ENCODE measurements at regions not wholly inside any gene's neighbourhood (a gene's known extent, or its start where the extent isn't known, plus 50 kb on each side); places are given as distances from the start of the nearest gene placed in this dataset.
"Not testable (repeated sequence)": the region's sequence is repeated elsewhere in the genome, so short reads cannot be mapped to it uniquely, and the experiment has no call there.

DNA sequence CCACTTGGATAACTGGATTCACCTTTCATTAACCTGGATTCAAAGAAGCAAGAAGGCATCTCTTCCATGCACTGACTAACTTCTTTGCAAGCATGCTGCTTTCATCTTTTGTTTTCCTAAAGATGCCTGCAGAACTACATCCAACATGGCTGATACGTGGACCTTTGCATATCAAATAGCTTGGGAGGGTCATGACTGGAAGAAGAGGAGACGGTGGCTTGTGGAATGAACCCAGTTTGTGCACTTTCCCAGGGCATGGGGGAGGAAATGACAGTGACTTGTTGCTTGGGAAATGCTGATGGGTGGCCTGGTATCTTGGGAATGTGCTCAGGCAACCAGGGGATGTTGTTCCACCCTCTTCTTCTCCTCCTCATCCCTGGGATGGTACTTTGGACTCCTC is 133.4 kb downstream of the TRIM43 start:
- in situ Hi-C loops (cut with HindIII; ENCODE audit: low sequenced_read_pairs) = not testable (repeated sequence)

DNA sequence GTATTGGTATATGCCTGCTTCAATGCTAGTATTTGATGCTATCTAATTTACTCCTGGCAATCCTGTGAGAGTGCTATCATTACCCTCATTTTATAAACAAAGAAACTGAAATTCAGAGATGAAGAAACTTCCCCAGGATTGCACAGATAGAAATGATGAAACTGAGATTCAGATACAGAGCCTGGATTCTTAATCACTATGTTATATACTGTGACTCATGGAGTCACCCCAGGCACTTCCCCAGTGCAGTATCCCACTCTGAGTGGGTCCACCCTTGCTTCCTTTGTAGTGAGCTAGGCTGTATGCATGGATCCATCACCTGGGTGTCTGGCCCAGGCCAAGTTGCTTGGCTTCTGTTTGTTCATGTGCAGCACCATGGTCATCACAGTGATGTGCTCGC is 133.9 kb downstream of the TRIM43 start:
- in situ Hi-C loops (cut with HindIII; ENCODE audit: low sequenced_read_pairs) = not testable (repeated sequence)

DNA sequence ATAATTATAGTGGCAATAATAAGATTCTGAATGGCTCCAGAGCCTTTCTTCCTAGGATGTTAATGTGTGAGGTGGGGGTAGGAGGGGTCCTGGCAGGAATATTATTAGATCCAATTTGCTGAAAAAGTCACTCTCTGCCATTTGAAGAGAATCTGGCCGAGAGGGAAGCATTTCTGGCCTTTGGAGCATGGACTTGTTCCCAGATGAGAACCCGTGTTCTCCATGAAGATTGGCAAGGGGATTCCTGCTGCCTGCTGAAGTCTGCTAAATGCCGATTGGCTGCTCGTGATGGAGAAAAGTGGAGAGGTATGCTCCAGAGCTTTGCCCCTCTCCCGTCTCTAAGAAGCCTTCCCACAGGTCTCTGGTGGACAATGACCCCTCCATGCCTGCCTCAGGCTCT is 135.6 kb downstream of the TRIM43 start:
- in situ Hi-C loops (cut with HindIII; ENCODE audit: low sequenced_read_pairs) = not testable (repeated sequence)

DNA sequence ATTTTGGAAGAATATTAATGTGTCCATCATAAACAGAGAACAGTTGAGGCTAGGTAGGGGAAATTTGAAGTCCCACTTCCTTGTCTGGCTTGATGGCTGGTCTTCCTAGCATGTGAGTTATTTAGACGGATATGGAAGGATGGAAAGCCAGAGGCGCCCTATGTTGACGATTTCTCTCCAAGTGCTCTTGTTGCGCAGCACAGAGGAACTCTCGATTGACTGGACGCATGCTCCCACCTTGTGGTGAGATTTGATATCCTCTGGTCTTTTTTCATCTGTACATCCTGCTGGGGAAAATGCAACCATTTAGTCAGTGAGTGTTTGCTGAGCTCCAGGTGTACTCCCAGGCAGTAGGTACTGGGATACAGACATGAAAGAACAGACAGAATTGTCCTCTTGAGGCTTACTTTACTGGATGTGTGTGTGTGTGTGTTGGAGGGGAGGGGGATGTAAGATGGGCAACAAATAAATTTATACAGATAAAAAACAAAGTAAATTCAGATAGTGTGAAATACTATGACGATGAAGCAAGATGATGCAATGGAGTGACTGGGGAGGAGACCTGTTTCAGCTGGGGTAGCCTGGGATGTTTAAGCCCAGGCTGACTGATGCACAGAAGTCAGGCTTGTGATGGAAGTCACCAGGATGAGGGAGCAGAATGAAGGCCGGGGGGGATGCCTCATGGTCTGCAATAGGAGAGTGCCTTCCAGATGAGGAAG is 137.2 kb downstream of the TRIM43 start:
- in situ Hi-C loops (cut with HindIII; ENCODE audit: low sequenced_read_pairs) = no loop called here

DNA sequence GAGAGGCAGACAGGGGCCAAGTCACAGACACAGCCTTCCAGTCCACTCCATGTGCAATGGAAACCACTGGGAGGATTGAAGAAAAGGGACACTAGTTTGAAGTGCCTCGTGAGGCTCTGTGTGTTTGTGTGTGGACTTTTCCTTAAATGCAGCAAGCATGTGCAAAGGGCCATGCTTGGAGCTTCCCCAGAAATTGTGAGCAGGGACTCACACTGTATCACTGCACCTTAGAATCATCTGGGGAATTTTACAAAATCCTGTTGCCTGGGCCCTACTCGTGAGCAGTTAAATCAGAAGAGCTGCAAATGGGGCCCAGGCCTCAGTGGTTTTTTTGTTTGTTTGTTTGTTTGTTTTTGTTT is 137.8 kb downstream of the TRIM43 start:
- in situ Hi-C loops (cut with HindIII; ENCODE audit: low sequenced_read_pairs) = no loop called here

DNA sequence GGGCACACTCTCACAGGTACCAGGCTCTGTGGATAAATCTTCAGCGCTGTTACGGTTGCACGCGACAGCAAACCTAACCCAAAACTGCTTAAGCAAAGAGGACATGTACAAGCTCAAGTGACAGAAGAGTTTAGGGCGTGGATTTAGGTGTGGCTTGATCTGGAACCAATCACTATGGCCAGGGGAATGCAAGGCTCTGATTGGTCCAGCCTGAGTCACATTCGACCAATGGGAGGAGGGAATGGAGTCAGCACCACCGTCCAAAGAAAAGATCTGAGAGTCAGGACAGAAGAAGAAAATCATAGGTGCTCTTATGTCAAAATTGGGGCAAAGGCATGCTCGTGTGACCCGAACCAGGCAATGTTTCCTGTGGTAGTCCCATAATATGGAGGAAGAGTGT is 139.0 kb downstream of the TRIM43 start:
- in situ Hi-C loops (cut with HindIII; ENCODE audit: low sequenced_read_pairs) = no loop called here

DNA sequence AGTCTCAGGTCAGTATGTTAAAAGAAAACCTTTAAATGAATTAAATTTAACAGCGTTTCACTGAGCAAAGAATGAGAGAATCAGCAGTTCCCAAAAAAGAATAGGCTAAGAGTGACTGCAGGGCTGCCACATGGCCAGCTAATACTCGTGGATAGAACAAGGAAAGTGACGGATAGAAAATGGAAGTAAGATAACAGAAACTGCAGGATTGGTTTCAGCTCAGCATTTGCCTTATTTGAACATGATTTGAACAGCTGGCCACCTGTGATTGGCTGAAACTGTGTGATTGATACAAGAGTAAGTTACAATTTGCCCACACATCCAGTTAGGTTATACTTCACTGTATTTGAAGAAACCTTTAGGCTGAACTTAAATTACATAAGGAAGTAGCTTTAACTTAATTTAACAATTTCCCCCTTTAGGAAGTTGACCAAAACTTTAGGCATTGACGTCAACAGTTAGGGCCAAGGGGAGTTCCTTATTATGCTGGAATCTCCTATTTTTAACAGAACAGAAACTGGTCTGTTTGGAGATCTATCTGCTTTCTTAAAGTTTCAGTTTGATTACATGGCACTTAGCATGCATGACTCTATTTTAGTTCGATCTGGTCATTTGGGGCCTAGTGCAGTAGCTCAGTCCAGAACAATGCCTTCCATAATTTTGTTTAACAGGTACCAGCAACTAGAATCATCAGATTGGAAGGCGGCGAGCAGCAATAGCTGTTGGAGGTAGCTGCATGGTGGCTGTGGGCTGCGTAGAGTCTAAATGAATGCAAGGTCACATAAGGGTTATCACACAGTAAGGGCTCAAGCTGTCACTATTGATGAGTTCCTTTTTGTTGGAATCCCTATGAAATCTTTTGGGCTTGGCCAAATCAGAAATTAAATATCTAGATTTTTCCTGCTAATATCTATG is 143.4 kb downstream of the TRIM43 start:
- in situ Hi-C loops (cut with HindIII; ENCODE audit: low sequenced_read_pairs) = no loop called here

DNA sequence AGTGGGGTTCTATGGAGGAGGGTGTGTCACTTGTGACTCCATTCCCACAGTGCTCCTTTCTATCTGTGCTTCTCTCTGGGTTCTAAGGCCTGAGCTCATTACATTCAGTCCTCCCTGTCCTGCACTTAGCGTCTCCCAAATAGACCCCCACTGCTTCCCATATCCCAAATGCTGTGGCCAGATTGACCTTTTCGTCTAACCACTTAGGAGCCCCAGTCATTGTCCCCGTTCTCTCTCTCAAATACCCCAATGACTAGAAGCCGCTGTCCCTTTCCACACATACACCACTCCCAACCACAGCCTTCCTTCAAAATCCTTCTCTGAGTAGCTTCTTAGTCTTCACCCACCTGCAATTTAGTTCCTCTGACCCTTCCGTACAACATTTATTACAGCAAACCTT is 146.5 kb downstream of the TRIM43 start:
- in situ Hi-C loops (cut with HindIII; ENCODE audit: low sequenced_read_pairs) = no loop called here

DNA sequence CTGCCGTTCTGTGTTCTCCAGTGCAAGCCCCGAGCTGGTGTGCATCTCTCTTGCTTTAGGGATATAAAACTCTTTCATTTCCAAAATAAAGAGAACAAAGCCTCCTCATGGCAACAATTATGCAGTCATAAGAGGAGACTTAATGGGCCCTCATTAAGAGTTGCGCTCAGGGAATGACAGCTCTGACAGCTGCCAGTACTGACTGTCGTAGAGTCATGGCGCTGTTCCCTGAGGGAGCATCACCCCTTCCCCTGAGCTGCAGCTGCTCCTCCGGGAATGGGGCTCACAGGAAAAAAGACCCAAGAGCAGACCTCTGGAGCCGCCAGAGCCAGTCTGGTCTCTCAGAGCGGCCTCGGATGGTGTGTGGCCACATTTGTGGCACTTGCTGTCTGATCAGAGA is 160.3 kb downstream of the TRIM43 start:
- in situ Hi-C loops (cut with HindIII; ENCODE audit: low sequenced_read_pairs) = loop anchor here (25.0 kb wide), 1 partner anchor 310 kb away; no protein-coding TSS in a partner anchor

DNA sequence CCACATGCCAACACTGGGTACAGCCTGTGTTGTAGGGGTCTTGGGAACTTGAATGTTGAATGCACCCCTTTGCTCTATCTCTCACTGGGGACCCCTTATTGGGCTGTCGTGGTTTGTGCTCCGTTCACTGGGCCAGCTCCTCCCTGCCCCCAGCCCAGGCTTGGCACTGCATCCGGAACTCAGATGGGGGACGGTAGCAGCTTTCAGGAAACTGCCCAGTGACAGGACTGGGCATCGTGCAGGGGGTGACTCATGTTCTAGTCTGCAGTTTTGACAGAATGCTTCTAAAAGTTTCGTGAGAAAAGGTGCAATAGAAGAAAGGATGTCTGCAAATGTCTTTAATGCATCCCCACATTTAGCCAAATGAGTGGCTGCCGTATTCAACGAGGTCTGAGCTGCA is 162.0 kb downstream of the TRIM43 start:
- in situ Hi-C loops (cut with HindIII; ENCODE audit: low sequenced_read_pairs) = loop anchor here (25.0 kb wide), 1 partner anchor 308 kb away; no protein-coding TSS in a partner anchor

DNA sequence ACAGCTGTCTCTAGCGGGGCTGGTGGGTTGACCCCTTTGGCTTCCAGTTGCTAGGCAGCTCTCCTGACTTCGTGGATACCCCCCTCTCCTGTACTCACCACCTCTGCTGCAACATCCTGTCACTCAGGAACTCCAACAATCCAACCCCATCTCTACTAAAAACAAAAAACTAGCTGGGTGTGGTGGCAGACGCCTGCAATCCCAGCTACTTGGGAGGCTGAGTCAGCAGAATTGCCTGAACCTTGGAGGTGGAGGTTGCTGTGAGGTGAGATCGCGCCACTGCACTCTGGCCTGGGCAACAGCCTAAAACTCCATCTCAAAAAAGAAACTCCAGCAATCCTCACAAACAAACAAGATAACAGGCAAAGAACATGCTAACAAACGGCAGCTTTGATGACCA is 162.4 kb downstream of the TRIM43 start:
- in situ Hi-C loops (cut with HindIII; ENCODE audit: low sequenced_read_pairs) = loop anchor here (25.0 kb wide), 1 partner anchor 308 kb away; no protein-coding TSS in a partner anchor

DNA sequence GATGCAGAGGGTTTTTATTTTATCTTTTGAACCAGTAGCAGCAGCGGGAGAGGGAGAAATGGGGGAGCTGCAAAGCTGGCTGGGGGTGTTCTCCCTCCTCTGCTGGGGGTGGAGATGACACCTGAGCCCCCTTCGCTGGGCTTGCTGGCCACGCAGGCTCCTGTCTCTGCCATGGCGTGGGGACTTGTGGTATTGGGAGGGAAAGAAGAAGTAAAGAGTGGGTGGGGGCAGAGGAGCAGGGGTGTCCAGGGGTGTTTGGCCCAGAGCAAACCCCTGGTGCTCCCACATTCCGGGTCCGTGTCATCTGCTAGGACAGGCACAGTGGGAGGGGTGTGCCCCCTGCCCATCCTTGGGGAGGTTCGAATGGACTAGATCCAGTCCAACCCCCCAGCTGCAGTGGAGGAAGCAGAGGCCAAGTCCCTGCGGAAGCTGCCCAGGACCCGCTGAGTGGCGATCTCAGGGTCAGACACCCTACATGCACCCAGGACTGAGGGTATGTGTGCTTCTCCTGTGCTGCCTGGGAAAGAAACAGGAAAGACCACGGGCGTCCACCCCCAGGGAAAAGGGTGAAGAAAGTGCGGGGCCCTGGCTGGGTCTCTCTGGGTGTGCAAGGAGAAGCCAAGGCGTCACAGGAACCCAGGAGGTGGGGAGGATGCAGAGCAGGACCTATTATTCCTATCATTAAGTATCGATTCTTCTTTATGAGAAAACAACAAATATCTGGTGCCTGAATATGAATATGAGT is 163.2 kb downstream of the TRIM43 start:
- in situ Hi-C loops (cut with HindIII; ENCODE audit: low sequenced_read_pairs) = loop anchor here (25.0 kb wide), 1 partner anchor 307 kb away; no protein-coding TSS in a partner anchor

DNA sequence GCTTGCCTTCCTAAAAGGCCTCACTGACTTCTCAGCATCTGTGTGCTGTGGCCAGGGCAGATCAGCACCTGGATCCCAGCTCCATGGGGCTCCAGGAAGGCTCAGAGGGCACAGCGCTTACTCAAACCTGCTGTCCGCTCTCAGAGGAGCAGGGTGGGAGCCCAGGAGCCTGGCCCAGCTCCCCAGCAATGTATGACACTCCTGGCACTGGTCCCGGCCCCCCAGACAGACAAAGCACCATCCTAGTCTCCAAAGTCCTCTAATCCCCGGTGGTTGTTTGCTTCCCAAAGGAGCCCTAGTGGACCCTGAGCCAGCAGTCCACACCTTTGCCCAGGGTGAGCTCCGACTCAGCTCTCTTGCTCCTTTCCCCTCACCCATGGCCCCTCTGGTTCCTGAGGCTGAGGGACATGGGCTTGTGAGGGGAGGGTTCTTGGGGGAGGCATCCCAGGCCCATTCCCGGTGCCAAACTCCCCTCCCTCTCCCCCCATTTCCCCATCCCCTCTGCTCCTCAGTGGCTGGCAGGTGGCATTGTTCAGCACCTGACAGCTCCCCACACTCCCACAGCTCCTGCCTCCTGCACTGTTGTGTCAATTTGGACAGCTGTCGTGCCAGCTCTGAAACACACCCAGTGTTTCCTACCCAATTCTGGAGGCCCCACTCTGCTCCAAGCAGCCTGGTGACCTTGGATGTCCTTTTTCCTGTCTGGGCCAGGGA is 164.3 kb downstream of the TRIM43 start:
- in situ Hi-C loops (cut with HindIII; ENCODE audit: low sequenced_read_pairs) = loop anchor here (25.0 kb wide), 1 partner anchor 306 kb away; no protein-coding TSS in a partner anchor

DNA sequence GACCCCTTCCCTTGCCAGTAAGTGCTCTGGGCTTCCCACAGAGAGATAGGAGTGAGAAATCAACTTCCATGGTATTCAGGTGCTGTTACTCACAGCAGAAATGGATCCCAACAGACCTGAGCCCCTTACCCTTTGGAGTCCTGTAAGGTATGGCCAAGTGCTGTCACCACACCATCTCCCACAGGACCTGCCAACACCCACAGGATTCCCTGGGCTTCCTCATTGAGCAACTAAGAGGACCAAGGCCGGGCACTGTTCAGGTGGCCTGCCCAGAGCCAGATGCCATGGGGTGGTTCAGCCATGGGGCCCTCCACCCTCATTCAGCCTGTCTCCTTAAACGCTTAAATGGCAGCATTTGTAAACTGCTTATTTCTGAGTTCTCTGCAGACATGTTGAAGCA is 166.2 kb downstream of the TRIM43 start:
- in situ Hi-C loops (cut with HindIII; ENCODE audit: low sequenced_read_pairs) = loop anchor here (25.0 kb wide), 1 partner anchor 304 kb away; no protein-coding TSS in a partner anchor

DNA sequence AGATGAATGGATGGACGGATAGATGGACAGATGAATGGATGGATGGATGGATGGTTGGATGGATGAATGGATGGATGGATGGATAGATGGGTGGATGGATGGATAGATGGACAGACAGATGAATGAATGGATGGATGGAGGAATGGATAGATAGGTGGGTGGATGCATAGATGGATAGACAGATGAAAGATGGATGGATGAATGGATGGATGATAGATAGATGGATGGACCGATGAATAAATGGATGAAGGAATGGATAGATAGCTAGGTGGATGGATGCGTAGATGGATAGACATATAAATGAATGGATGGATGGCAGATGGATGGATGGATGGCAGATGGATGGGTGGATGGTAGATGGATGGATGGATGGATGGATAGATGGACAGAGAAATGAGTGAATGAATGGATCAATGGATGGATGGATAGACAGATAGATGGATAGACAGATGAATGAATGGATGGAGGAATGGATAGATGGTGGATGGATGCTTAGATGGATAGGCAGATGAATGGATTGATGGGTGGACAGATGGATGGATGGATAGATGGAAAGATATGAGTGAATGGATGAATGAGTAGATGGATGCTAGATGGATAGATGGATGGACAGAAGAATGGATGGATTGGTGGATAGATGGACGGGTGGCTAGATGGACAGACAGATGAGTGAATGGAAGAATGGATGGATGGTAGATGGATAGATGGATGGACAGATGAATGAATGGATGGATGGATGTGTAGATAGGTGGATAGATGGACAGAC is 167.9 kb downstream of the TRIM43 start:
- in situ Hi-C loops (cut with HindIII; ENCODE audit: low sequenced_read_pairs) = loop anchor here (25.0 kb wide), 1 partner anchor 303 kb away; no protein-coding TSS in a partner anchor

DNA sequence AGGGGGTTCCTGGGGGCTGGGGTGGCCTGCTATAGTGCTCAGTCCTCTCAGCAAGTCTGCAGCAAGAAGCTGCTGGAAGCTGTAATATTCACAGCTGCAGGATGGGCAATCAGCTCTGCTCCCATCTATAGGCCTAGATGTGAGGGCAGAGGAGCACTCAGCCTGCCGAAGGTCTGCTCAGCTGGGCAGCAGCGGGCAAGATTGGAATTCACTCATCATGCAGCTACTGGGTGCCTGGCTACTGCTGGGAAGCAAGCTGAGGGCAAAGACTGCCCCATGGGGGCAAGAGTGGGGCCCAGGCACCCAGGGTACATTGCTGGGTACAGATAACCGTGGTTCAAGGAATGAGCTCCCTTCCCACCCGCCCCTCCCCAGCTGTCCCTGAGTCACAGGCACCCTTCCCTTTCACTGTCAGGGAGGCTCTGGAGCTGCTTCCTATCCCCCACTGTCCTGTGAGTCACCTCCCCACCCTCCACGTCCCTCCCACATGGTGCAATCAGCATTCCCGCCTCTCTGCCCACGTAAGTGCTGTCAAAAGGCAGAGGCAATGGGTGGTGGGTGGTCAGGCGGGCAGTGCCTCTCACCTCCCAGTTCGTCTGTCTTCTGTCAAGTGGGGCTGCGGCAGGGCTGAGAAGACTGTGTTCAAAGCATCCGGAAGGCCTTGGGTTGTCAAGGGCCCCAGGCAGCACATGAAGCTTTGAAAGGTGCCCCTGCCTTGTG is 169.2 kb downstream of the TRIM43 start:
- in situ Hi-C loops (cut with HindIII; ENCODE audit: low sequenced_read_pairs) = loop anchor here (25.0 kb wide), 1 partner anchor 301 kb away; no protein-coding TSS in a partner anchor

DNA sequence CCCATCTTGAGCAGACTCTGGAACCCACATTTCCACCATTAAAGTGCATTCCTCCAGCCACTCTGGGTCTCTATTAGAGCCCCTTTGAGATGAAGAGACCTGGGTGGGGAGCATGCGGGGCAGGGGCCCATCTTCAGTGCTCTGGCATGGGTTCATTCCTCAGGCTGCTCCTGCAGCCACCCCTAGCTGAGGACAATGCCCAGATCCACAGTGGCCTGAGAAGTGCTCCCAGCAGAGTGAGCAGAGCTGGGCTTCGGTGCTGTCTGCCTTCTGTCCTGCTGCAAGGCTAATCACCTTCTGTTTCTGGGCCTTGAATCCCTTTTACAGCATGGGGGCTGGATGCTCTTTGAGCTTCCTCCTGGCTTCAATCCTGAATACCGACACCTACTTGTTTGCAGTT is 169.8 kb downstream of the TRIM43 start:
- in situ Hi-C loops (cut with HindIII; ENCODE audit: low sequenced_read_pairs) = loop anchor here (25.0 kb wide), 1 partner anchor 301 kb away; no protein-coding TSS in a partner anchor
